Fibroblast of skin of right biceps (primary cell): ENCODE measurements at regions not wholly inside any gene's neighbourhood (a gene's known extent, or its start where the extent isn't known, plus 50 kb on each side); places are given as distances from the start of the nearest gene placed in this dataset.
"Not testable (repeated sequence)": the region's sequence is repeated elsewhere in the genome, so short reads cannot be mapped to it uniquely, and the experiment has no call there.

ENCODE experiments used
- DNase-seq: peaks from one replicate; pipeline ENCODE4 v3.0.0-alpha.2; 2013

DNA sequence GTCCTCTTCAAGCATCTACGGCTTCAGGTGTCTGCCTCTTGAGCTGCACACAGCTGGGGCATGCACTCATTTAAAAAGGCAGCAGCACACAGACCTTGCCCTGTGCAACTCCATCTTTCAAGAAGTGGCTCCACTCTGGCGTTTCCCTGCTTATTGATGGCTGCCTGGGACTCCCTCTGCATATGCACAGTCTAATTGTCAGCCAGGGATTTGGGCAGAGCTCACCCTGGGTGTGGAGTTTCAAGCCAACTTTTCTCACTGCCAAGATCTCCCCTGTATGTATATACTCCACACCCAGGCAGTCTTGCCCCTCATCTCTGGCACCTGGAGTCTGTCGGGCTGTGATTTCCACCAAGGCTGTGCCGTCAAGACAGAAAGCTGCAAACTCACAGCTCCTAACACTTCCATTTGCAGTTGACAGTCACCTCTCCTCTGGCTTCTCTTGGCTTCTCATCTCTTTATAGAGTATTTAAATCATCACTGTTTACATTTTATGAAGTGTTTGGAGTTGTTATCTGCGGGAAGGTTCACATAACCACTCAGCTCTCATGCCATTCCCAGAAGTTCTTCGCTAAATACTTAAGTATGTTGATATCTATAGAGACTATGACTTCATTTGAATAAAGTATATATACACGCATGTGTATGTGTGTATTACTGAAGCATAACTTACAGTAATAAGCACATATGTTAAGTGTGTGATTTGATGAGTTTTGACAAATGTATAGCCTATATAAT, 130.5 kb upstream of the ZNF469 start:
- not testable (repeated sequence) for DNase-seq

- not testable (repeated sequence) for DNase-seq
These were observed 124.6 kb upstream of the ZNF469 start for GRCh38 chr16:88258141-88258540.

GRCh38 chr16:88258764-88259525, 123.8 kb upstream of the ZNF469 start:
- not testable (repeated sequence) for DNase-seq

DNA sequence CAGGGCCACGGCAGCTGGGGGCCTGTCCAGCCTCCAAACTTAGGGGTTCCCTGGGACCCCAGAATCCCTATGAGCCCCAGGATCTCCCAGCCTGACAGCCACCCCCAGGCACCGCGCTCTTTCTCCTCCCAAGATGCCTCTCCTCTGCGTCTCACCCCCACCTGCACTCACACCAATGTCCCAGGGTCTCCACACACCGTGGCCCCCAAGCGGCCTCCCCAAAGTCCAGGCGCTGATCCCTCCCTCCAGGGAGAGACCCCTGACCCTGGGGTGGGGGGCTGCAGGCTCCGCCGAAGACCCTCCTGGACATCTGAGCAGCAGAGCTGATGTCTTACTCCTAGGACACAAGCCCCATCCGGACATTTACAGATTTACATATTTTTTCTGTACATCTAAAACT, 123.2 kb upstream of the ZNF469 start:
- not testable (repeated sequence) for DNase-seq

GRCh38 chr16:88260146-88260545, 122.6 kb upstream of the ZNF469 start:
- not testable (repeated sequence) for DNase-seq

GRCh38 chr16:88260881-88261665, 121.7 kb upstream of the ZNF469 start:
- DNase-seq, result not testable (repeated sequence)

GRCh38 chr16:88261814-88262605, 120.7 kb upstream of the ZNF469 start:
- not testable (repeated sequence) for DNase-seq

- DNase-seq, result peak; percentile 21
These were observed 119.7 kb upstream of the ZNF469 start for GRCh38 chr16:88262858-88263563.

DNA sequence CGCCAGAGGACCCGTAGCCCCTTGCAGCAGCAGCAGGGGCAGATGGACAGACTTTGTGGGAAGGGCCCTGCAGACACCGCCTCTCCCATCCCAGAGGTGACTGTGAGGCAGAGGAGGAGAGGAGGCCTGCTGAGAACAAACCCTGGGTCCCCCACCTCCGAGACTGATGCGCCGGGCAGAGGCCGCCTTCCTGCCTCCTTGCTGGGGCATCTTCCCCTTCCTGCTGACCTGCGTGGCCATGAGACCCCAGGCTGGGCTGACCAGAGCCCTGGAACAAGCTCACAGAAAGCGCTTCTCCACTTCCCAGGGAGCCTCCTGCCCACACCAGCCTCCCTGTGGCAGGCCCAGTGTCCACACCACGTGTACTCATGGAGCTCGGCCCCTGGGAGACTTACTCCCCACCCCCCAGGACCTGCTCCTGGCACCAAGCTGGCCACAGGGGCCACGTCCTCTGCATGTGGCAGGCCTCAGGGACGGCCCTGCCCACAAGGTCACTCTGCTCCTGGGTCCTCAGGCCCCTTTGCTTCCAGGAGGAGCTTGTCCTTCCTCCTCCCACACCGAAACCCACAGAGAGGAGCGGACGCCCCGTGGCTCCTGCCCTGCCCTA, 119.0 kb upstream of the ZNF469 start:
- DNase-seq, result not testable (repeated sequence)

DNA sequence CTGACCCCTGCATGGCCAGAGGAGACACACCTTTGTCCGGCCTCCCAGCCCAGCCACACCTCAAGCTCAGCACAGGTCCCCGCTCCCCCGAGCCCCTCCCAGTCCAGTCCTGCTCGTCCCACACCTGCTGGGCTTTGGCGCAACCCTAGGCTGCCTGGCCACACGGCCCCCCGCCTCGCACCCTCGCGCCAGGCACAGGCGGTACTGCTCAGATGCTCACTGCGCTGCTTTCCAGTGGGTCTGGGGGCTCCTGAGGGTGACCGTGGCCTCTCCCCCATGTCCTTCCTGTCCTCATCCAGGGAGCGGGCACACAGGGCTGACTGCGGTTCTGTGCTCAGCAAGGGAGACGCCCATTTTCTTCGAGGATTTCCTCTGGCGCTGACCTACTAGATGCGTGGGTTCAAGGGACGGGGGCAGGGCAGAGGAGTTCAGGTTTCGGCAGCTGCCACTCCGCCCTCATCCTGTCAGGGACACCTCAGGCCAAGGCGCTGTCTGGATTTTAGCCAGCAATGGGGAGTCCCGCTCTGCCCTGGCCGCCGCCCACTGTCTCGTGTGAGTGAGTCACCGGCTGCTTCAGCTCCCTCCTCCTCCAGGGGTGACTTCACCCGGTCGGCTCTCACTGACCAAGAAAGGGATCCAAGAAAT, 118.0 kb upstream of the ZNF469 start:
- DNase-seq, result peak; percentile 94

- not testable (repeated sequence) for DNase-seq
These were observed 117.3 kb upstream of the ZNF469 start for GRCh38 chr16:88265286-88265938.

GRCh38 chr16:88266036-88266435, 116.7 kb upstream of the ZNF469 start:
- DNase-seq, result not testable (repeated sequence)

GRCh38 chr16:88266935-88267551, 115.7 kb upstream of the ZNF469 start:
- DNase-seq, result not testable (repeated sequence)

- DNase-seq, result not testable (repeated sequence)
These were observed 114.4 kb upstream of the ZNF469 start for GRCh38 chr16:88268186-88268970.

DNA sequence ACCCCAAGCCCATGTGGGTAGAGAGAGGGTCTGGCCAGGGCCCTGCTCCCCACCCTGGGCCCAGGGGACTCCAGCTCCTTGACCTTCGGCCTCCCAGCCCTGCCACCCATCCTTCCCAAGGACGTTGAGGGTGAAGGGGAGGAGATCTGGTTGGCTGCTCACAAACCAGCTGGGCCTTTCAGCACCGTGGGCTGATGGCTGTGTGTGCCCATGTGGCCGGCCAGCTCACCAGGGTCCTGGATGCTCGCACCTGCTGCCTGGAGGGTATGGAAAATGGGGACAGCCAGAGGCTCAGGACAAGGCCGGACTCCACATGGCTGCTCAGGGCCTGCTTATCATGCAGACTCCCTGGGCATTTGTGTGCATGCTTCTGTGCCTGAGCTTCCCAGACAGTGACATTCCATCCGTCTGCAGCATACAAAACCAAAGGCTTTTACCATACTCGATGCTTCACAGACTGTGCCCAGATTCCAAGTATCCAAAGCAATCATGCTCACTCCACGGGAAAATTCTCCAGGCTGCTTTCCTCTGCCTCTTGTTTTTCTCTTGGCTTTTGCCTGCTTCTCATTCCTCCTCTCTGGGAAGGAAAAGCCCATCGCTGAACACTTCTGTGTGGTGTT, 112.5 kb upstream of the ZNF469 start:
- DNase-seq, result peak; percentile 19

GRCh38 chr16:88271296-88271695, 111.5 kb upstream of the ZNF469 start:
- DNase-seq, result not testable (repeated sequence)

DNA sequence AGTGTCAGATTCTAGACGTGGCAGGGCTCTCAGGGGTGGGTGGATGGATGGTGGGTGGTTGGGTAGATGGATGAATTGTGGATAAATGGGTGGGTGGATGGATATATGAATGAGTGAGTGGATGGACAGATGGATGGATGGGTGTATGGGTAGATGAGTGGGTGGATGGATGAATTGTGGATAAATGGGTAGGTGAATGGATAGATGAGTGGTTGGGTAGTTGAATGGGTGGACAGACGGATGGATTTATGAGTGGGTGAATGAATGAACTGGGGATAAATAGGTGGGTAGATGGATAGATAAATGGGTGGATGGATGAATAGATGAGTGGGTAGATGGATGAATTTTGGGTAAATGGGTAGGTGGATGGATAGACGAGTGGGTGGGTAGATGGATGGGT, 111.0 kb upstream of the ZNF469 start:
- not testable (repeated sequence) for DNase-seq

- not testable (repeated sequence) for DNase-seq
These were observed 110.3 kb upstream of the ZNF469 start for GRCh38 chr16:88272437-88272836.
